ENCODE measurements at regions not wholly inside any gene's neighbourhood (a gene's known extent, or its start where the extent isn't known, plus 50 kb on each side); places are given as distances from the start of the nearest gene placed in this dataset.

DNA sequence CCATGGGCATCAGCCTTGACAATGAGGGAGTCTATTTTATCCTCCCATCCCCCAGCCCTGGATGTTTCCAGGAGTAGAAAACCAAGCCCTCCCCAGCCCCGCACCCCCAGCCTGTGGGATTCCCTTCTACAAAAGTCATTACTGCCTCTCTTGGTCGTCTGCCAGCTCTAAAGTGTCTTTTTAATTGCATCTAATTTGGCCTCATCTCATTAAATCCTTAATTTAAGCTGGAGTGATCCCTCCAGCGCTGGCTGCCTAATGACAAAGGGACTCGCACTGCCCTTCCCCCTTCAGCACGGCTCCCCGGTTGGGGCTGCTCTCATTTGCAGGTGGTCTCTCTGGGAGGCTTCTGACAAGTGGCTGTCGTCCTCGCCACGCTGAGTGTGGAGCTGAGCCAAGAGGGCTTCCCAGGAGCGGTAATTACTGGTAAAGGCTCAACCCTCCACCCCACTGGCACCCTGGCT lies 107.9 kb upstream of the ALDH1B1 start:
- peak; percentile 43 for DNase-seq

DNA sequence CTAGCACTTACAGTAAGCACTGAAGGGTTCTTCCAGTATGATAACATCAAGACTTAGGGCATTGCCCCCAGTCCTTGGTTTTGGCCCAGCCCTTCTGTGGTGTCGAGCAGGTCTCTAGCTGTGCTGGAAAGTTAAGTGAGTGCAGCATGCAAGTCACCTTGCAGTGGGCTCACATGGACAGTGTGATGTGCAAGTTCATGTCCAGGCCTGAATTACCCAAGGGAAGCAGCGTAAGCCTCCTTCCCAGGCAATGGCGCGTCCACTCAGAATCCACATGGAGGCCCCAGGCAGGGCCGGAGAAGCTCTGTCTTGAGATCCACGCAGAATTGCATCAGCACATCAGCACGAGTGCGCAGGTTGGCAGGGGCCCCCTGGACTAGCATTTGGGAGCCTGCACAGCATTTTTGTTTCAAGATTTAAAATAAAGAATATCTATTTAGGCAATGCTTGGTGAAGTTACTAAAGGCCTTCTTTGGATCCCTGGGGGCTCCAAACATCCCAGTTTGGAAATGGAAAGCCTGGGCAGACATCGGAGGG lies 108.4 kb upstream of the ALDH1B1 start:
- DNase-seq = no peak

DNA sequence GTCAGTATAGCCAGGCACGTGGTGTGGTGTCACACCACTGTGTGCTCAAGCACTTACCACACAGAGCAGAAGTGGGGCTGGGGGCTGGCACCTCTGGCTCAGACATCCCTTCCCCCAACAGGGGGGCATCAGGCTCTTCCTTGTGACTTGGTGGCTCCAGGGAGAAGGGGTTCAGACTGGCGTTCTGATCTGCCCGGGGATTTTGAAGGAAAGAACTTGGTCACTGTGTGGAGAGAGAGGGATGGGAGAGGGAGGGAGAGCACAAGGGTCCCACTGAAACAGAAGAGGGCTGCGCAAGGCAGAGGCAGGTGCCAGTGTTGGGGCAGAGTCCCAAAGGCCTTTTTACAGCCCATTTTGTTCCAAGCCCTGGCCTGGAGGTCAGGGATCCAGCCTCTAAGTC lies 109.7 kb upstream of the ALDH1B1 start:
- no peak for DNase-seq

DNA sequence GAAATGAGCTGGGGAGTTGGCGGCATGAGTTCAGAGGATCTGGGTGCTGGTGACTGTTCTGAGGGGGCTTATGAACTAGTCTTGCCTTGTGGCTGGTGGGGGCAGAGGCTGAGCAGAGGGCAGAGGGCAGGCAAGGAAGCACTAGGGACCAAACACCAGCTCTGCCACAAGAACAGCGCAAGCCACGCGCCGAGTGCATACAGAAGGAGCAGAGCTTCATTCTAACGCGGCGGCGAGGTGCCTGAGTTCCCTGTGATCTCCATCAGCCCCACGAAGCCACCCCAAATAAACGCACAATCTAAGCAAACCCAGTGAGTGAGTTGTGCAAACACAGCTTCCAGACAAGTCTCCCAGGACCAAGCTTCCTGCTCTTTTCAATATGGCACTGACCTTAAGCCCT lies 110.6 kb upstream of the ALDH1B1 start:
- DNase-seq = no peak

DNA sequence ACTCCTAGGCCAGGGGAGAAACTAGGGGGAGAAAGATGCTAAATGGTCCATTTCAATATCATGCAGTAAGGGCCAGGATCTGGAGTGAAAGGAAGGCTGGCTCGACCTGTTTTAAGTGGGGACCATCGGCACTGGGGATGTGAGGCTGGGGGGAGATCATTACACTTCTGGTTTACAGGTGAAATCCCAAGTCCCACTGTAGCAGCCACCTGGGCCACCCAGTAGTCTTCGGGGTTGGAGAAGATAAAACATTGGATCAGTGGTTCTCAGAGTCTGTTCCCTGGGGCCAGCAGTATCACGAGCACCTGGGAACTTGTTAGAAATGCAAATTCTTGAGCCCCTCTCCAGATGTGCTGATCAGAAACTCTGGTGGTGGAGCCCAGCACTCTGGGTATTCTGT lies 111.3 kb upstream of the ALDH1B1 start:
- no peak for DNase-seq

DNA sequence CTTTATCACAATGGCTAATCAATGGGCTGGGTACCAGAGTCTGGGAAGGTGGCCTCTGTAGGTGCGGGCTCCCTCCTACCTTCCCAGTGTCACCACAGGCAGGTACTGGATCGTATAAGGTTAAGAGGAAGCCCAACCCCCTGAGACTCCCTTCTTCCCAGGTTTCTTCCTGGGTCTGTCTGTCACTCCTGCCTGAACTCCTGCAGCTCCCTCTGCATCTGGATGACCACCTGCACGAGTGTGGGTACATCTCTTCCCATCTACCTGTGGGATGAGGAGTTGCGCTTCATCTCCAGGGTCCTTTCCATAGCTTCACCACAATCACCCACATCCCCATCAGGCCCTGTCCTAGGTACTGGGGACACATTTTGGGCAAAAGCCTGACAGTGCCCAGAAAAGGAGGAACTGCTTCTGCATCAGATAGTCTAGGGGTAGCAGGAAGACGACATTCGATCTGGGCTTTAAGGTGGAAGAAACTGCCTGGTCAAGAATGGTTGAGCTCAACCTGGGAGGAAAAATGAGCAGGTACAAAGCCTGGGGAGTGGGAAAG lies 112.2 kb upstream of the ALDH1B1 start:
- no peak for DNase-seq

DNA sequence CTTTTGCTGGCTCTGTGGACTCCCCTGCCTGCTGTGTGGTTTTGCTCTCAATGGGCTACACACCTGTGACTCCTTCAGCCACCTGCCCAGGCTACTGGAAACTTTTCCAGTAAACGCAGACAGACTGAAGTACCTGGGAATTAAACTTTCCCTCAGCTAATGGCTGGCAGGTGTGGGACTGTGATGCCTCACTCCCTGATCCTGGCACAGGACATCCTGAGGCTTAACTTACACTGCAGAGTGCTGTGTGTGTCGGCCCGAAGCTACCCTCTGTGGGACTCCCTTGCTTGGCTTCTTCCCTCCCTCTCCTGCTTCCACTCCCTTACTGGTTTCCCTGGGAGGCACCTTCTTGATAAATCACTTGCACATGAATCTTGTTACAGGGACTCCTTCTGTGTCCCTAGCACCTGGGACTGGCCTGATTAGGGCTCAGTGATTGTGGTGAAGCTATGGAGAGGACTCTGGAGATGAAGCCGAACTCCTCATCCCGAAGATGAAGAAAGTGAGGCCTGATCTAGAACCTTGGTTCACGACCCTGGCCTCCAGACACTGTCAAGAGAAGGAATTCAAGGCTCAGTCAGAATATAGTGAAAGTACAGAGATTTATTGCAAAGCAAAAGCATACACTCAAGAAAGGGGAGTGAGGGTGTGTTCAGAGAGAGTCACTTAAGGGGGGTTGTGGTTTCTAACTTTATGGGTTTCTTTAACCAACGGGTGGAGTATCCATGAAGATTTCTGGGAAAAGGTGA lies 113.4 kb upstream of the ALDH1B1 start:
- DNase-seq = no peak

DNA sequence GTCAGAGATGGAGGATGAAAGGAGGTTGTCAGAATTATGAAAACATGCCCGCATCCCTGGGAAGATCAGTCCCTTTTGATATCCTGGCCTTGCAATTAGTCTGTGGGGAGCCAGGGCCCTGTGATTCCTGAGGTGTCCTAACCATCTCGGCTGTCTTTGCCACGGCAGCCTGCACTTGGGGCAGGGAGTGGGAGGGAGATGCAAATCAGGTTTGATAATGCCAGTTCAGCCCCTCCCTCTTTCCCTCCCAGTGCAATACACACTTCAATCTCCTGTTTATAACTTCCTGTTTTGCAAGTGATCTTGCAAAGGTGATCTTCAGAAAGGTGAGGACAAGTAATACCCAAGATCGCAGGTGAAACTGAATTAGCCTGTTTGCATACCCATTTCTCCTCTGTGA lies 114.0 kb upstream of the ALDH1B1 start:
- no peak for DNase-seq

DNA sequence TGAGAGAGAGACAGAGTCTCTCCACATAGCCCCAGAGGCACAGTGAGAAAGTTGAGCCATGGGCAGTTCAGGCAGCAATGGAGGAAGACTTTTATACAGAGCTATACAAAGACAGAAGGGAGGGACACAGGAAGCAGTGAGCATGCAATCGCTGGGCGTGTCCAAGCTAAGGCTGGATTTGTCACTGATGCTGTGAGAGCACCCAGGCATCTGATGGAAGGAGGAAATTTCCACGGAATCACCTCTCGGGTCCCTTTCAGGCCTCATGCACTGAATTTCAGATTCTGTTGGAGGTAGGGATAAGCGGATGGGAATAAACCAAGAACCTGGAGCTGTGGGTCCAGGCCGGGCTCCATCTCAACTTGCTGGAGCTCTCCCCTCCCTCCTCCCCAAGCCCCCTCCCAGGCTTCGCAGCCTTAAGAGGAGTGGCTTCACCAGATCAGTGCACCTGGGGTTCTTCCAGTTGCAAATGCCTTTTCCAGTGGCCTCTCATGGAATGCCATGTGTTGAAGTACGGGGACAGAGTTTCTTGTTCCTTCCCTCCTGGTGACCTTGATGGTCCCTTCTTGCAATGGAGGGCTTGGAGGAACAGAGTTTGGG lies 114.8 kb upstream of the ALDH1B1 start:
- no peak for DNase-seq

DNA sequence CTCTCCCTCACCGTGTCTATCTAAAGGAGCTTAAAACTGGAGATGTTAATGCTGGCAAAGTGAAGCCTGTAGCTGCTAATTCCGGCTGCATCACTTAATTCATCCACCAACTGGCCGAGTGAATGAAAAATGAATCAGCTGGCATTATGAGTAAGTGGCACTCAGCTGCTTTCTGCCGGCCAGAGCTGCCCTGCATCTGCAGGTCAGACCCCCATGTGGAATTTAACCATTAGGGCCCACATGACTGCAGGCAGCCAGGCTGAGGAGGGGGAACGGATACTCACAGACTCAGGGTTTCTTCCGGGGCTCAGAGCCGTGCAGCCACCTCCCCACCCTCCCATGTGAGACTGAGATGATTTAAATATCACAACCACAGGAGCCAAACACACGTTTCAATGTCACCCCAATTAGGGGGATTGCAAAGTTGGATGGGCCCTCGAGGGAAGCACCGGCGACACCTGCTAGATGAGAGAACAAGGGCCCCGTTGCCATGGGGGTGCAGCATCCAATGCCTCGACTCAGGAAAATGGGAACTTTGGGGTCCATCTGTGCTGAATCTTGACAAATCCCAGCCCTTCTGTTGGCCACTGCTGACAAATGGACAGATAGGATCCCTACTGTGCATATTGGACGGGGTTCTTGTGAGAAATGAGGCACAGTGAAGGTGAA lies 115.6 kb upstream of the ALDH1B1 start:
- DNase-seq = no peak

DNA sequence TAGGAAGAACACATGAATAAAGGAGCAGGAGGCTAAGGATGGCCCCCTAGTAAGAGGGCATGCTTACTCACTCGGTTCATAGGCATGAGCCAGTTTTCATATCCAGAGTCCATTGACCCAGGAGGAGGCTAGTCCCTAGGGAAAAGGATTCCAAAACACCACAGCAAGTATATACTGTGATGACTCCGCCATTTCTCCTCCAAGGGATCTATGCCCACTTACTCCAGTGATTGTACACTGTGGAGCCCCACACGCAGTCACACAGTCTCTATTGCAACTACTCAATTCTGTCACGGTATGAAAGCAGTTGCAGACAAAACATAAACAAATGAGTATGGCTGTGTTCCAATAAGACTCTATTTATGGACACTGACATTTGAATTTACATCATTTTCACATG lies 117.7 kb upstream of the ALDH1B1 start:
- no peak for DNase-seq

DNA sequence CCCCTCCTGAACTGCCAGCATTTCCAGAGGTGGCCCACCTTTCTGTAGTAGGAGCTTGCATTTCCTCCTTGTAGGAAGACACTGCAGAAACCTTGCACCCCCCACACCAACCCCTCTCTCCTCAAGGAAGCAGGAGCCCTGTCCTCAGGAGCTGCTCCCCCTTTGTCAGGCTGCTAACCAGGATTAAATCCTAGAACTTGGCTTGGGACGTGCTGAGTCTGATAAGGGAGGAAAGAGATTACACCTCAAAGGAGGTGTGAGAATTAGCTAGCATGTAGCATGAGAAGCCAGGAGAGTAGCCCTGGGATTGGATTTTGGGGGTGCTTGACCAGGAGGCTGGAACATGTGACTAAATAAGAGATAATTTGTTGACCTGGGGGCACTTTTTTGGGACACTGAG lies 119.8 kb upstream of the ALDH1B1 start:
- DNase-seq = no peak

DNA sequence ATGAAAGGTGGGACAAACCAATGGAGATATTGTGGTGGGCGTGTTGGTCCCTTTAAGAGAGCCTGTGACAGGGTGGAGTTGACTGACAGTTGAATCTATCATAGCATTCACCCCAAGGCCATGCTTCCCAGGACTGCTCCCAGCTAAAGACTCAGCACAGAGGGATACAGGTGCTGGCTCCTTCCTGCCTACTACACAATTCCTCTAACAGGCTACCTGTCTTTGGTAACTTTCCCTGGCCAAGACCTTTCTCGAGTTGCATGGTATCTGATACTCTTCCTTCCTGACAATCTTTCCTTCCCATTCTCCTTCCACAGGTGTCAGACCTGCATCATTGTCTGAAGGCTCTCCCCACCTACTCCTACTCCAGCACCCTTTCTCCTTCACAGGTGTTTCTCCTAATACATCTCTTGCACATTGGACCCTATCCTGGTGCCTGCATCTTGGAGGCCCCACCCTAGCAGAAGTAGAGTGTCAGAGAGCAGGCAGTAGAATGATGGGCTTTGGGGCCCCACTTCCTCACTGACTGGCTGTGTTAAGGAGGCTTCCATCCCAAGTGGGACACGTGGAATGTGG lies 120.7 kb upstream of the ALDH1B1 start:
- no peak for DNase-seq

DNA sequence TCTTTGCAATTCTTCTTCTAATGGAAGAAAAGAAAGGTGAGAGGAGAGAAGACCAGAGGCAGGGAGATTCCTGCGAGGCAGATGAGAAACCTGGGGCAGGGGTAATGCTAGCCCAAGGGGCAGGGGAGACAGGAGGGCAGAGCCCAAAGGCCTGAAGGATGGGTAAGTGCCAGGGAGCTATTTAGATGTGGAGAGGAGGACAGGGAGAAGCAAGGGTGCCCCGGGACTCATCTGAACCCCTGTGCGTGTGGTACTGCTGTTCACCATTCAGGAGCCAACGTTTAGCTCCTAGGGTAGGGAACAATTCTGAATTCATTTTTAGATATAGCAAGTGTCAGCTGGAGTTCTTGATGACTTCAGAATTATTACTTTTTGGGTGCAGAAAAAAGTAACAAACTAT lies 122.7 kb upstream of the ALDH1B1 start:
- no peak for DNase-seq

DNA sequence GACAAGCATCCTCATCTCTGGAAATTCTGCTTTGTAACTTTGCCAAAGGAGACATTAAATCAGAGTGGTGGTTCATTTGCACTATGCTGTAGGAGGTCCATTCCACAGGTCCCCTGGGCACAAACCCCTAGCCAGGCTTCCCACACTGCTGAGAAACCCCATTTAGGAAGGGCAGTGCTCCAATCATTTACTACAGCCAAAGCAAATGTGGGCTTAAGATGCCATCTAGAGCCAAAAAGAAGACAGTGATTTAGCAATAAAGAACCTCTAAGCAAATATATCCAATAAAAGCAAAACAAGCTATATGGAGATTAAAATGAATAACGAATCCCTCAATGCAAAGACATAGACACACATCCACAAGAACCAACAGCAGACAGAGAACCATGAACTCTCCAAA lies 129.0 kb upstream of the ALDH1B1 start:
- no peak for DNase-seq

DNA sequence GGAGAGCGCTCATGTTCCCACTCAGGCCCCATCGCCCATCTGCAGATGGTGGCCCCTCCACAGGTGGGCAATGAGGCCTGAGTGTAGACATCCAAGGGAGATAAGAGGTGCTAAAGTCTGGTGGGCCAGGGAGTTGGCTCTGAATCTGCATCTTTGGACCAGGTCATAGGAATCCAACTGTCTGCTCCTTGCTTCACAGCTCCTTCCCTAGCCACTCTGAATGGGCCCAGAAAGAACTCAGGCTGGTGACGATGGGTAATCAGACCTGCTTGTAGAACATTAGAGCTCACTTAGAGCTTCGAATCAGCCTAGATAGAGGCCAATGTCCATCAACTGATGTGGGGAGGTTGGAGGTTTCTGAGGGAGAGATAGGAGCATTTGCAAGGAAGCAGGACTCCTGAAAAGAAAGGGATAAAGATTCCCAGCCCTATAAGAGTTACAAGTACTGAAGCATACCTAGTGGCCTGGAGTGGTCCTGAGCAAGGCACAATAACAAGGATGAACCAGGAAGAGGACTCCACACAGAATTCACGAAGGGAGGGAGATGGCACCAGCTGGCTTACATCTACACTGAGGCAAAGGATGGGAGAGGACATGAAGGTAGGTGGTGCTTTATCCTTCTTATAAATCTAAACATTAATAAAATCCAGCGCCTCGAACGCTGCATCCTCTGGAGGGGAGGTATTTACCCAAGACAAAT lies 132.8 kb upstream of the ALDH1B1 start:
- no peak for DNase-seq

DNA sequence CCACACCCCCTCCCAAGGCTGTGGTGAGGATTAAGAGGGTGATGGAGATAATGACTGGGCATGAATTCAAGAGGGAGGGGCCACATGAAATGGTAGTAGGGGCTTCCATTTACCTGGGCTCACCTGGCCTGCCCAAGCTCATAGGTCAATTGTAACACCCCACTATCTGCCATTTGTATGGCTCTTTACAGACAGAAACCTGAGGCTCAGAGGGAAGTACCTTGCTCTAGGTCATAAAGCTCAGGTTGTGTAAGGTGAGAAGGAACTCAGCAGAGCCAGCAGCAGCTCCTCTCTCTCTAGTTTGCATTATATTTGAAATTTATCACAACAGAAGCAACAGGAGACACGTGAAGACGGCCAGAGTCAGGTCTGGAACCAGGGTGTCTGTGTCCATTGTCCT lies 133.4 kb upstream of the ALDH1B1 start:
- no peak for DNase-seq

DNA sequence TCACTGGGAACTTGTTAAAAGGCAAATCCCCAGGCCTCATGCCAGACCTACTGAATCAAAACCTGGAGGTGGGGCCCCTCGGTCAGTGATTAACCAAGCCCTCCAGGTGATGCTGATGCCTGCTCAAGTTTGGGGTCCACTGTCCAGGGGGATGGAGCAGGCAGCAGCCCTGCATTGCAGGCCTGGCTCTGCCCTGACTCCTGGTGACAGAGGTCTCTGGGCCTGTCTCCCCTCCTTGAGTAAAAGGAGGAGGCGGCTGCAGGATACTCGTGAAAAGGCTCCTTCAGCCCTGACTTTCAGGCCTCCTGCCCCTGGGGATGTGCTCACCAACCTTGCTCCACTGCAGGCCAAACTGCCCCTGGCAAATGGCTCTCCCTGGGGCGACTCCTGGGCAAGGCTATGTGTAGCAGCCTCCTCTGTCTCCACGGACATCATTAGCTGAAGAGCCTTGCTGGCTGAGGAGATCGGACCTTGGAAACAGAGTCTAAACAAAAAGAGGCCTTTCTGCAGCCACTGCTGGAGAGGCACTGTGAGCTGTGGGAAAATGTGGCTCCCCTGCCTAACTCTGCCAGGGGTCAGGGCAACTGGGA lies 134.8 kb upstream of the ALDH1B1 start:
- DNase-seq = no peak

DNA sequence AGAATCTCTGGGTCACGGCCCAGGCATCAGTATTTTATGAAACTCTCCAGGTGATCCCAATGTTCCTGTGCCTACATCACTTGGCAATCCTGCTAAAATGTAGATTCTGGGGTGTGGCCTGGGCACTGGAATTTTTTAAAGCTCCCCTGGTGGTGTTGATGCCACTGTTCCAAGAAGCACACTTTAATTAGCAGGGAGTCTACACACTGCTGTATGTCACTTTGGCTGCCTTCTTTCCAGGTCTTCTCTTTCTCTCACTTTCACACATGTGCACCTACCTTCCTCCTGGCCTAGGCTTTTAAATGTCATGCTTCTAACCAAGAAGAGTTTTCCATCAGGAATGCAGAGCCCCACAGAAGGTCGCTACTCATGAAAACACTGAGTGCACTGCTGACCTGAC lies 136.0 kb upstream of the ALDH1B1 start:
- DNase-seq = no peak

DNA sequence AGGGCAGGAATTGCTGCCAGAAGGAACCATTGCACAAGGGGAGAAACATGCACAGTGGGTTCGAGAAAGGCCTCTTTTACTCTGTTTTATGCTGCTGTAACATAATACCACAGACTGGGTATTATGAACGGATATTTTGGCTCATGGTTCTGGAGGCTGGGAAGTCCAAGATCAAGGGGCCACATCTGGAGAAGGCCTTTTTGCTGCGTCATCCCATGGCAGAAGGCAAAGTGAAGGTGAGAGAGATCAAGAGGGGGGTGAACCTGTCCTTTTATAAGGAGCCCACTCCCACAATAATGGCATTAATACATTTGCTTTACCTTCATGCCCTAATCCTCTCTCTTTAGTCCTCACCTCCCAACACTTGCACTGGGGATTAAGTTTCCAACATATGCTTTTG lies 136.9 kb upstream of the ALDH1B1 start:
- DNase-seq = no peak

DNA sequence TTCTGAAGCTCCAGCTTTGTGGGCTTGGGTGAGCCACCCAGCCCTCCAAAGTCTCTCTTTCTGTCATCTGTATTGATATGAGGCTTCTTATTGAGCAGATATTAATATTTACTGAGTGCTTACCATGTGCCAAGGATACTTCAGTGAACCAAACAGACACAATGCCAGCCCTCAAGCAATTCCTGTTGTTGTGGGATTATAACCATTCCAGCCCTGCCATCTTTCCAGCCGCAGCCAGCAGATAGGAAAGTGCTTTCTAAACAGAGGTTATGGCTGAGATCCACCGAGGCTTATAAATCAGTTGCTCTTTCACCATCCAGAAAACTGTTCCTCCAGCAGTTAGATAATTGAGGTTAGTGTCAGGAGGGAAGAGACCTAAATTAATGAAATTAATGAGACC lies 137.7 kb upstream of the ALDH1B1 start:
- DNase-seq = no peak

DNA sequence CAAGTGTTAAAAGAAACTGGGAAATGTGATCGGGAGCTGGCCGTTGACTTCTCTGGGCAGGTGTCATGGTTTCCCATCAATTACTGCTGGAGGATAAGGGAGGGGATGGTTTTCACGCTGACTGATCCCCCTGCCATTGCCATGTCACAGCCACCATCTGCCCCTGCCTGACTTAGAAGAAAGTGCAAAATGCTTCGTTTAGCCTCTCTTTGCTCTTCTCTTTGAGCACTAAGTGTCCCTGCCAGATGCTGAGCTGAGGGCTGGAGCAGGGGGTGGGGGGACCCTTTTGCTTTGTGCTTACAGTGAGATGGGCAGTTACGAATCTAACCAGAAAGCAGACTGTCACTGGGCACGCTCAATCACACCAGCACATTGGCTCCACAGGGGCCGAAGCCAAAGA lies 138.4 kb upstream of the ALDH1B1 start:
- DNase-seq = no peak

All from NCI-H774 (cell line).